ENCODE measurements at regions not wholly inside any gene's neighbourhood (a gene's known extent, or its start where the extent isn't known, plus 50 kb on each side); places are given as distances from the start of the nearest gene placed in this dataset.
"Not testable (repeated sequence)": the region's sequence is repeated elsewhere in the genome, so short reads cannot be mapped to it uniquely, and the experiment has no call there.

- TF ChIP-seq, protein P1, sequence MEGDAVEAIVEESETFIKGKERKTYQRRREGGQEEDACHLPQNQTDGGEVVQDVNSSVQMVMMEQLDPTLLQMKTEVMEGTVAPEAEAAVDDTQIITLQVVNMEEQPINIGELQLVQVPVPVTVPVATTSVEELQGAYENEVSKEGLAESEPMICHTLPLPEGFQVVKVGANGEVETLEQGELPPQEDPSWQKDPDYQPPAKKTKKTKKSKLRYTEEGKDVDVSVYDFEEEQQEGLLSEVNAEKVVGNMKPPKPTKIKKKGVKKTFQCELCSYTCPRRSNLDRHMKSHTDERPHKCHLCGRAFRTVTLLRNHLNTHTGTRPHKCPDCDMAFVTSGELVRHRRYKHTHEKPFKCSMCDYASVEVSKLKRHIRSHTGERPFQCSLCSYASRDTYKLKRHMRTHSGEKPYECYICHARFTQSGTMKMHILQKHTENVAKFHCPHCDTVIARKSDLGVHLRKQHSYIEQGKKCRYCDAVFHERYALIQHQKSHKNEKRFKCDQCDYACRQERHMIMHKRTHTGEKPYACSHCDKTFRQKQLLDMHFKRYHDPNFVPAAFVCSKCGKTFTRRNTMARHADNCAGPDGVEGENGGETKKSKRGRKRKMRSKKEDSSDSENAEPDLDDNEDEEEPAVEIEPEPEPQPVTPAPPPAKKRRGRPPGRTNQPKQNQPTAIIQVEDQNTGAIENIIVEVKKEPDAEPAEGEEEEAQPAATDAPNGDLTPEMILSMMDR (IDR thresholded peaks at IDR 0.05): not testable (repeated sequence)
- TF ChIP-seq POLR2A (IDR thresholded peaks at IDR 0.05; ENCODE audit: low read depth); POLR2AphosphoS5 (IDR thresholded peaks at IDR 0.05): not testable (repeated sequence)
Observed at GRCh38 chr21:10332935-10333334, 188.4 kb upstream of the TPTE start.

All from esophagus muscularis mucosa (tissue), 3 donors.